Breast epithelium (tissue), 3 donors: ENCODE measurements at regions not wholly inside any gene's neighbourhood (a gene's known extent, or its start where the extent isn't known, plus 50 kb on each side); places are given as distances from the start of the nearest gene placed in this dataset.

ENCODE experiments used
- CTCF ChIP-seq, 3 donors: fragments of 450-650 bp; IDR thresholded peaks; one replicate each; pipeline ENCODE4 v1.5.1; 2016 to 2017; ENCODE audit warnings: antibody characterized with exemption in 3 of 3, mild to moderate bottlenecking in 3 of 3, moderate library complexity in 3 of 3
- POLR2A ChIP-seq: fragments of 450-650 bp; IDR thresholded peaks from one replicate; pipeline ENCODE4 v1.6.1; 2016; ENCODE audit warnings: antibody characterized with exemption, mild to moderate bottlenecking, moderate library complexity

GRCh38 chr13:78190296-78190695 is 271.7 kb upstream of the EDNRB start:
- TF ChIP-seq CTCF (IDR thresholded peaks at IDR 0.05) (no peak), POLR2A (no peak)
